GM20000 (cell line): ENCODE measurements at regions not wholly inside any gene's neighbourhood (a gene's known extent, or its start where the extent isn't known, plus 50 kb on each side); places are given as distances from the start of the nearest gene placed in this dataset.

Source experiments
- DNase-seq: peaks from one replicate; pipeline ENCODE4 v3.0.0; 2012; ENCODE audit warnings: low spot score
- CTCF ChIP-seq: IDR thresholded peaks from 2 replicates; pipeline ENCODE4 v1.5.1; 2012; ENCODE audit warnings: mild to moderate bottlenecking, control low read depth; ENCODE audit errors: extremely low read depth, missing control alignments

GRCh38 chr4:107562316-107562715, 157.7 kb downstream of the PAPSS1 start:
- no peak for DNase-seq
- no peak for TF ChIP-seq CTCF

GRCh38 chr4:107561481-107561880, 158.6 kb downstream of the PAPSS1 start:
- no peak for TF ChIP-seq CTCF
- DNase-seq, result no peak

GRCh38 chr4:107559653-107560052, 160.4 kb downstream of the PAPSS1 start:
- no peak for TF ChIP-seq CTCF
- DNase-seq, result no peak

- TF ChIP-seq CTCF, result no peak
- DNase-seq, result no peak
Measured at GRCh38 chr4:107552306-107552705, 167.7 kb downstream of the PAPSS1 start.

GRCh38 chr4:107548211-107548905, 171.7 kb downstream of the PAPSS1 start:
- TF ChIP-seq CTCF, result no peak

GRCh38 chr4:107546638-107547037, 173.4 kb downstream of the PAPSS1 start:
- no peak for DNase-seq
- TF ChIP-seq CTCF, result no peak

More at GRCh38 chr4:107548211-107548905, 171.7 kb downstream of the PAPSS1 start:
- DNase-seq, result no peak

- no peak for TF ChIP-seq CTCF
- DNase-seq, result no peak
Measured at GRCh38 chr4:107541511-107541910, 178.5 kb downstream of the PAPSS1 start.
